HL-60 (cell line): ENCODE measurements at regions not wholly inside any gene's neighbourhood (a gene's known extent, or its start where the extent isn't known, plus 50 kb on each side); places are given as distances from the start of the nearest gene placed in this dataset.

ENCODE experiments used
- DNase-seq, 2 experiments: peaks; one replicate each; pipeline ENCODE4 v3.0.0-alpha.2; 2010 to 2020; ENCODE audit warnings: low read depth in 1 of 2, low spot score in 1 of 2
- H3K27ac ChIP-seq: fragments of 250-450 bp; sonication (Bioruptor Pico); replicated peaks from 2 replicates; pipeline ENCODE4 v1.5.1; 2020; ENCODE audit warnings: mild to moderate bottlenecking, moderate library complexity
- H3K27me3 ChIP-seq: fragments of 250-450 bp; sonication (Bioruptor Pico); 2 replicates; pipeline ENCODE4 v1.5.1; 2021; ENCODE audit warnings: mild to moderate bottlenecking, moderate library complexity; ENCODE audit not compliant: insufficient read depth, poor library complexity, severe bottlenecking
- H3K4me3 ChIP-seq: replicated peaks from 2 replicates; pipeline ENCODE4 v1.5.1; 2011; ENCODE audit warnings: mild to moderate bottlenecking, control low read depth, low read length; ENCODE audit not compliant: insufficient read depth
- CTCF ChIP-seq: IDR thresholded peaks from one replicate; pipeline ENCODE4 v1.5.1; 2011; ENCODE audit warnings: low read length, control low read depth, inconsistent platforms; ENCODE audit not compliant: insufficient read depth
- GABPA ChIP-seq: IDR thresholded peaks from 2 replicates; pipeline ENCODE4 v1.6.1; 2012; ENCODE audit warnings: low read depth
- POLR2AphosphoS5 ChIP-seq: IDR thresholded peaks from 2 replicates; pipeline ENCODE4 v1.6.1; 2012; ENCODE audit warnings: low read depth
- SPI1 ChIP-seq: IDR thresholded peaks from 2 replicates; pipeline ENCODE4 v1.6.1; 2012; ENCODE audit warnings: low read depth, mild to moderate bottlenecking, borderline replicate concordance
- TF ChIP-seq, protein P1 (sequence below): IDR thresholded peaks from 2 replicates; pipeline ENCODE4 v1.6.1; 2012; ENCODE audit warnings: low read depth; ENCODE audit not compliant: insufficient replicate concordance

DNA sequence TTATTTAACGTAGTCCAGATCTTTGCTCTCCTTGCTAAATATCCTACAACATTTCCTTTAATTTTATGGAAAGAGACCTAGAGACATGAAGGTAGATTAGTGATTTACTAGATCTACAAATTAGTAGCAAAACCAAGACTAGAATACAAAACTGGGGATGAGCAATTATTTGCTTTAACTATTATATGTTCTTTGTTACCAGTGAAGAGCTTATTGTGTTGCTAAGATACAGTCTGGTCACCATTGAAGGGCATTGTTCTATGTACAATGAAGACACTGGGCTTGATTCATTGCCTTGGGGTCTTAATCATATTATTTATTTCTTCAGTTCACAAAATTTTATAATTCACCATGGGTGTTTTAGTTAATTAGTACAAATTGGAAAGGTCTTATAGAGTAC is 88.3 kb downstream of the S1PR1 start:
- no peaks in the 10 kb centered on the region for H3K27me3 ChIP-seq
- H3K4me3 ChIP-seq = no peak overlapping the region
- TF ChIP-seq POLR2AphosphoS5 = no peak
- no peak overlapping the region for H3K27ac ChIP-seq
- no peak for DNase-seq

DNA sequence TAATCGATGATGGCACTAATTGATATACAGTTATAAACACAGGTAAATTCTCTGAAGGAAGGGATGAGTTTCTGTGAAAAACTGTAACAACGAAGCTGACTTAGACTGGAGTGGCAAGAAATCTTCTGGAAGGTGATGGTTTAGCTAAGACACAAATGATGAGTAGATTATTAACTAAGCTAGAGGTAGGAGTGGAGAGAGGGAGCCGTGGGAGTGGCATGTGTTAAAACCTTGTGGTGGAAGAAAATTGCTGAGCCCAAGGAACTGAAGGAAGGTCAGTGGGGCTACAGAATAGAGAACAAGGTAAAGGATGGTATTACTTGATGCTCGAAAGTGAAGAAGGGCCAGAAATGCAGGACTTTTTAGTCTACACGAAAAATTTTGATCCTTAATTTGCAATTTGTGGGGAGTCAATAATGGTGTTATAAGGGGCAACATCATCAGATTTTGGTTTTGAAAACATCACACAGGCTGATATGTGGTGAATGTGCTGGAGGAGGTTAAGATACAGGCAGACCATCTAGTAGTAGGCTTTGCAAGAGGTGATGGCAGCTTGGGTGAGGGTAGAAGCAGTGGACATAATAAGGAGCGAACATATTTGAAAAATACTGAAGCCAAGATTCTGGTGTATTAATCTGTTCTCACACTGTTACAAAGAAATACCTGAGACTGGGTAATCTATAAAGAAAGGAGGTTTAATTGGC is 93.8 kb downstream of the S1PR1 start:
- DNase-seq = no peak
- H3K4me3 ChIP-seq = no peak overlapping the region
- no peaks in the 10 kb centered on the region for H3K27me3 ChIP-seq
- H3K27ac ChIP-seq = no peak overlapping the region
- TF ChIP-seq POLR2AphosphoS5 = no peak
- TF ChIP-seq, protein P1, sequence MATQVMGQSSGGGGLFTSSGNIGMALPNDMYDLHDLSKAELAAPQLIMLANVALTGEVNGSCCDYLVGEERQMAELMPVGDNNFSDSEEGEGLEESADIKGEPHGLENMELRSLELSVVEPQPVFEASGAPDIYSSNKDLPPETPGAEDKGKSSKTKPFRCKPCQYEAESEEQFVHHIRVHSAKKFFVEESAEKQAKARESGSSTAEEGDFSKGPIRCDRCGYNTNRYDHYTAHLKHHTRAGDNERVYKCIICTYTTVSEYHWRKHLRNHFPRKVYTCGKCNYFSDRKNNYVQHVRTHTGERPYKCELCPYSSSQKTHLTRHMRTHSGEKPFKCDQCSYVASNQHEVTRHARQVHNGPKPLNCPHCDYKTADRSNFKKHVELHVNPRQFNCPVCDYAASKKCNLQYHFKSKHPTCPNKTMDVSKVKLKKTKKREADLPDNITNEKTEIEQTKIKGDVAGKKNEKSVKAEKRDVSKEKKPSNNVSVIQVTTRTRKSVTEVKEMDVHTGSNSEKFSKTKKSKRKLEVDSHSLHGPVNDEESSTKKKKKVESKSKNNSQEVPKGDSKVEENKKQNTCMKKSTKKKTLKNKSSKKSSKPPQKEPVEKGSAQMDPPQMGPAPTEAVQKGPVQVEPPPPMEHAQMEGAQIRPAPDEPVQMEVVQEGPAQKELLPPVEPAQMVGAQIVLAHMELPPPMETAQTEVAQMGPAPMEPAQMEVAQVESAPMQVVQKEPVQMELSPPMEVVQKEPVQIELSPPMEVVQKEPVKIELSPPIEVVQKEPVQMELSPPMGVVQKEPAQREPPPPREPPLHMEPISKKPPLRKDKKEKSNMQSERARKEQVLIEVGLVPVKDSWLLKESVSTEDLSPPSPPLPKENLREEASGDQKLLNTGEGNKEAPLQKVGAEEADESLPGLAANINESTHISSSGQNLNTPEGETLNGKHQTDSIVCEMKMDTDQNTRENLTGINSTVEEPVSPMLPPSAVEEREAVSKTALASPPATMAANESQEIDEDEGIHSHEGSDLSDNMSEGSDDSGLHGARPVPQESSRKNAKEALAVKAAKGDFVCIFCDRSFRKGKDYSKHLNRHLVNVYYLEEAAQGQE = no peak
- no peak for TF ChIP-seq GABPA
- TF ChIP-seq CTCF = no peak
- no peak for TF ChIP-seq SPI1

DNA sequence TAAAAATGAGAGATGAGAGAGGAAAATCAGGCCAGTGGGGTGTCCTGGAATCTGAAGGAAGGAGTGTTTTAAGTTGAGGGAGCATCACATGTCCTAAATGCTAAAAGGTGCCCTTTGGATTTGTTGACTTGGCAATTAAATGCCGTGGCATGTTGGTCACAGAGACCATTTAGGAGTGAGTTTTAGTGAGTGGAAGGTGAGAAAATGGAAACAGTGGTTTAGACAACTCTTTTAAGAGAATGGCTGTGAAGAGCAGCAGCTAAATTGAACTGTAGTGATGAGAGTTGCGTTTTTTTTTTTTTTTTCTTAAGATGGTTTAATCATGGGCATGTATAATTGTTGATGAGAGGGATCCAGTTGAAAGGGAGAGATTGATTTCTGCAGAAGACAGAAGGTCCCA is 95.0 kb downstream of the S1PR1 start:
- H3K4me3 ChIP-seq = no peak overlapping the region
- TF ChIP-seq, protein P1 = no peak
- TF ChIP-seq CTCF (no peak), POLR2AphosphoS5 (no peak), GABPA (no peak), SPI1 (no peak)
- no peaks in the 10 kb centered on the region for H3K27me3 ChIP-seq
- H3K27ac ChIP-seq = no peak overlapping the region
- DNase-seq = no peak

- no peaks in the 10 kb centered on the region for H3K27me3 ChIP-seq
- no peak overlapping the region for H3K4me3 ChIP-seq
- H3K27ac ChIP-seq = no peak overlapping the region
- no peak for TF ChIP-seq POLR2AphosphoS5
- TF ChIP-seq CTCF = no peak
- no peak for TF ChIP-seq GABPA
- TF ChIP-seq, protein P1 = no peak
- no peak for TF ChIP-seq SPI1
- DNase-seq = no peak
Measured at GRCh38 chr1:101332633-101333032, 95.8 kb downstream of the S1PR1 start.
